IMR-90 (cell line): ENCODE measurements at regions not wholly inside any gene's neighbourhood (a gene's known extent, or its start where the extent isn't known, plus 50 kb on each side); places are given as distances from the start of the nearest gene placed in this dataset.

Source experiments
- ATAC-seq: fragments of 200-7000 bp; cut with Tn5 transposase; 2 replicates; pipeline ENCODE4 v1.9.1; 2020; ENCODE audit warnings: low read depth, mild to moderate bottlenecking, moderate library complexity
- BruUV-seq: library from RNA; stranded (reverse); fragments of 400-500 nt; replicated peaks from 2 replicates; lab custom pipeline; 2021; lab: Mats Ljungman, UMichigan
- CTCF ChIA-PET: fragments of 300-600 bp; formaldehyde crosslinking; extraction: SDS; loops from one replicate; lab custom pipeline; 2021; ENCODE audit warnings: antibody characterized with exemption; lab: Yijun Ruan, JAX
- POLR2A ChIA-PET: fragments of 300-600 bp; sonication (Branson Sonifier 250); formaldehyde crosslinking; loops from one replicate; lab custom pipeline; 2022; ENCODE audit warnings: antibody characterized with exemption; ENCODE audit not compliant: unreplicated experiment; lab: Charles Lee
- DNase-seq: peaks from one replicate; pipeline ENCODE4 v3.0.0; 2013
- H2AFZ ChIP-seq: replicated peaks from 2 replicates; pipeline ENCODE3; 2013; ENCODE audit warnings: low read length, mild to moderate bottlenecking; ENCODE audit not compliant: poor library complexity
- H2AK5ac ChIP-seq: 2 replicates; pipeline ENCODE4 v1.6.1; 2013; ENCODE audit warnings: low read depth, low read length, inconsistent platforms
- H2AK9ac ChIP-seq: replicated peaks from 2 replicates; pipeline ENCODE3; 2013; ENCODE audit warnings: mild to moderate bottlenecking, low read depth, low read length, moderate library complexity; ENCODE audit not compliant: poor library complexity
- H2BK120ac ChIP-seq: 2 replicates; pipeline ENCODE4 v1.6.1; 2013; ENCODE audit warnings: low read depth, low read length, inconsistent platforms
- H2BK15ac ChIP-seq: 3 replicates; pipeline ENCODE4 v1.6.1; 2013; ENCODE audit warnings: low read depth, low read length, inconsistent platforms
- H2BK20ac ChIP-seq: 2 replicates; pipeline ENCODE4 v1.6.1; 2013; ENCODE audit warnings: low read depth, mild to moderate bottlenecking, inconsistent platforms, low read length, moderate library complexity
- H2BK5ac ChIP-seq: 2 replicates; pipeline ENCODE4 v1.6.1; 2013; ENCODE audit warnings: mild to moderate bottlenecking, low read depth, low read length, inconsistent platforms; ENCODE audit not compliant: poor library complexity, severe bottlenecking
- H3K14ac ChIP-seq: replicated peaks from 2 replicates; pipeline ENCODE4 v1.6.1; 2013; ENCODE audit warnings: low read depth, low read length, inconsistent platforms
- H3K18ac ChIP-seq: 2 replicates; pipeline ENCODE4 v1.6.1; 2013; ENCODE audit warnings: low read depth, low read length, control low read depth
- H3K23ac ChIP-seq: 2 replicates; pipeline ENCODE4 v1.6.1; 2013; ENCODE audit warnings: low read depth, low read length, inconsistent platforms
- H3K27ac ChIP-seq: 2 replicates; pipeline ENCODE4 v1.5.1; 2013; ENCODE audit warnings: mild to moderate bottlenecking, control low read depth, low read length; ENCODE audit not compliant: insufficient read depth
- H3K27me3 ChIP-seq: 2 replicates; pipeline ENCODE4 v1.6.1; 2013; ENCODE audit warnings: low read length; ENCODE audit not compliant: control insufficient read depth, insufficient read depth
- H3K36me3 ChIP-seq: 2 replicates; pipeline ENCODE4 v1.6.1; 2013; ENCODE audit warnings: low read length, mixed read lengths; ENCODE audit not compliant: control insufficient read depth, insufficient read depth
- H3K4ac ChIP-seq: 2 replicates; pipeline ENCODE4 v1.6.1; 2013; ENCODE audit warnings: low read depth, low read length, inconsistent platforms
- H3K4me1 ChIP-seq: 2 replicates; pipeline ENCODE4 v1.6.1; 2013; ENCODE audit warnings: low read length, mixed read lengths; ENCODE audit not compliant: control insufficient read depth, insufficient read depth
- H3K4me2 ChIP-seq: 2 replicates; pipeline ENCODE4 v1.6.1; 2013; ENCODE audit warnings: low read depth, mild to moderate bottlenecking, control low read depth, low read length, moderate library complexity
- H3K4me3 ChIP-seq: 2 replicates; pipeline ENCODE4 v1.5.1; 2013; ENCODE audit warnings: low read depth, mild to moderate bottlenecking, control low read depth, low read length, moderate library complexity; ENCODE audit not compliant: insufficient read depth
- H3K56ac ChIP-seq: 2 replicates; pipeline ENCODE4 v1.6.1; 2013; ENCODE audit warnings: low read length, inconsistent platforms; ENCODE audit not compliant: insufficient read depth; ENCODE audit errors: extremely low read depth
- H3K79me1 ChIP-seq, 2 experiments: 2 replicates each; pipeline ENCODE4 v1.6.1; 2013; ENCODE audit warnings: low read length in 2 of 2, inconsistent platforms in 1 of 2, low read depth in 1 of 2
- H3K9ac ChIP-seq: 2 replicates; pipeline ENCODE4 v1.6.1; 2013; ENCODE audit warnings: low read depth, low read length, control low read depth
- H3K9me1 ChIP-seq: 2 replicates; pipeline ENCODE4 v1.6.1; 2013; ENCODE audit warnings: low read length, inconsistent platforms; ENCODE audit not compliant: insufficient read depth
- H3K9me3 ChIP-seq: 2 replicates; pipeline ENCODE4 v1.6.1; 2013; ENCODE audit warnings: low read length; ENCODE audit not compliant: control insufficient read depth, insufficient read depth
- H4K20me1 ChIP-seq: 2 replicates; pipeline ENCODE4 v1.6.1; 2013; ENCODE audit warnings: low read length, inconsistent platforms; ENCODE audit not compliant: insufficient read depth
- H4K5ac ChIP-seq: 2 replicates; pipeline ENCODE4 v1.6.1; 2013; ENCODE audit warnings: mild to moderate bottlenecking, low read depth, low read length, control low read depth
- H4K8ac ChIP-seq, 2 experiments: 2 replicates each; pipeline ENCODE4 v1.6.1; 2013; ENCODE audit warnings: low read depth in 2 of 2, low read length in 2 of 2, control low read depth in 1 of 2, inconsistent platforms in 1 of 2
- H4K91ac ChIP-seq: 2 replicates; pipeline ENCODE4 v1.6.1; 2013; ENCODE audit warnings: low read depth, low read length, inconsistent platforms; ENCODE audit not compliant: insufficient read depth
- BHLHE40 ChIP-seq: fragments of 150-350 bp; IDR thresholded peaks from 2 replicates; pipeline ENCODE4 v1.6.1; 2016; ENCODE audit warnings: mild to moderate bottlenecking, low read depth, low read length
- CEBPB ChIP-seq: IDR thresholded peaks from 2 replicates; pipeline ENCODE4 v1.6.1; 2012; ENCODE audit warnings: low read depth, low read length, improper control_type of control experiment
- CHD1 ChIP-seq: IDR thresholded peaks from 2 replicates; pipeline ENCODE4 v1.6.1; 2012; ENCODE audit warnings: low read depth, low read length, improper control_type of control experiment
- ELK1 ChIP-seq: fragments of 150-350 bp; IDR thresholded peaks from 2 replicates; pipeline ENCODE4 v1.6.1; 2016; ENCODE audit warnings: low read depth, mild to moderate bottlenecking, low read length, moderate library complexity, borderline replicate concordance
- FOS ChIP-seq: fragments of 150-350 bp; IDR thresholded peaks from 2 replicates; pipeline ENCODE4 v1.6.1; 2016; ENCODE audit warnings: low read depth, low read length
- MAZ ChIP-seq: IDR thresholded peaks from 2 replicates; pipeline ENCODE4 v1.6.1; 2012; ENCODE audit warnings: low read depth, mild to moderate bottlenecking, low read length, improper control_type of control experiment, moderate library complexity, borderline replicate concordance
- MXI1 ChIP-seq: IDR thresholded peaks from 2 replicates; pipeline ENCODE4 v1.6.1; 2012; ENCODE audit warnings: low read depth, mild to moderate bottlenecking, low read length, moderate library complexity, borderline replicate concordance
- NFE2L2 ChIP-seq: fragments of 150-350 bp; IDR thresholded peaks from 2 replicates; pipeline ENCODE4 v1.6.1; 2016; ENCODE audit warnings: low read depth, mild to moderate bottlenecking, low read length
- POLR2A ChIP-seq: IDR thresholded peaks from 2 replicates; pipeline ENCODE4 v1.6.1; 2012; ENCODE audit warnings: mild to moderate bottlenecking, low read depth, low read length
- RAD21 ChIP-seq: IDR thresholded peaks from 2 replicates; pipeline ENCODE4 v1.6.1; 2012; ENCODE audit warnings: low read length, improper control_type of control experiment
- RCOR1 ChIP-seq: IDR thresholded peaks from 2 replicates; pipeline ENCODE4 v1.6.1; 2012; ENCODE audit warnings: mild to moderate bottlenecking, low read length, improper control_type of control experiment; ENCODE audit not compliant: insufficient replicate concordance
- RFX5 ChIP-seq: IDR thresholded peaks from 2 replicates; pipeline ENCODE4 v1.8.0; 2012; ENCODE audit warnings: low read depth, mild to moderate bottlenecking, low read length, moderate library complexity
- SMC3 ChIP-seq: fragments of 150-350 bp; IDR thresholded peaks from 2 replicates; pipeline ENCODE4 v1.6.1; 2016; ENCODE audit warnings: low read depth, mild to moderate bottlenecking, antibody characterized with exemption, low read length, moderate library complexity
- USF2 ChIP-seq: fragments of 150-350 bp; IDR thresholded peaks from 2 replicates; pipeline ENCODE4 v1.6.1; 2017; ENCODE audit warnings: mild to moderate bottlenecking, antibody characterized with exemption, low read length, low read depth
- WGBS, 2 experiments: methylation state at CpG; one replicate each; pipeline versions ENCODE4 v1.1.5 to v1.1.7; 2013; ENCODE audit warnings: missing lambda C conversion rate in 2 of 2; ENCODE audit not compliant: insufficient read length in 1 of 2; ENCODE audit errors: extremely low coverage in 2 of 2; 5-methylcytosine and 5-hydroxymethylcytosine counted together
- dilution Hi-C: fragments of 300-500 bp; cut with HindIII; formaldehyde crosslinking; loops from one replicate; pipeline ENCODE4 v1.14.3; 2018; ENCODE audit warnings: low sequenced_read_pairs; ENCODE audit not compliant: unreplicated experiment
- in situ Hi-C: fragments of 300-500 bp; cut with MboI; formaldehyde crosslinking; loops from 3 replicates; pipeline ENCODE4 v1.14.3; 2019; ENCODE audit warnings: low sequenced_read_pairs, inconsistent platforms, mixed read lengths
- intact Hi-C: fragments of 100-400 bp; cut with micrococcal nuclease; formaldehyde crosslinking; loops from 2 replicates; pipeline ENCODE4 v1.10.0; 2022

- H3K4ac ChIP-seq = no peak overlapping the region
- no peak overlapping the region for H3K9ac ChIP-seq
- no peak overlapping the region for H3K18ac ChIP-seq
- no peaks in the 10 kb centered on the region for H3K27me3 ChIP-seq
- no peak overlapping the region for H2AFZ ChIP-seq
- no peaks in the 10 kb centered on the region for H3K36me3 ChIP-seq
- no peak overlapping the region for H2AK9ac ChIP-seq
- H3K4me3 ChIP-seq = no peak overlapping the region
- no peak overlapping the region for H4K91ac ChIP-seq
- ATAC-seq (no peak), DNase-seq (no peak)
- H2BK20ac ChIP-seq = no peak overlapping the region
- in situ Hi-C loops = no loop called here
- no peak overlapping the region for H4K8ac ChIP-seq
- no peak overlapping the region for H3K23ac ChIP-seq
- peaks cover 4% of the 10 kb centered on the region for H3K9me3 ChIP-seq
- no peak overlapping the region for H4K5ac ChIP-seq
- no peak overlapping the region for H2BK120ac ChIP-seq
- BruUV-seq = no TSS peak
- H2BK5ac ChIP-seq = no peak overlapping the region
- no peaks in the 10 kb centered on the region for H3K4me1 ChIP-seq
- H3K27ac ChIP-seq = no peak overlapping the region
- H2BK15ac ChIP-seq = no peak overlapping the region
- no peaks in the 10 kb centered on the region for H3K9me1 ChIP-seq
- H3K14ac ChIP-seq = no peak overlapping the region
- no peak overlapping the region for H3K4me2 ChIP-seq
- no peaks in the 10 kb centered on the region for H4K20me1 ChIP-seq
- TF ChIP-seq MXI1 (no peak), SMC3 (no peak), USF2 (no peak), CHD1 (no peak), ELK1 (no peak), RAD21 (no peak), CEBPB (no peak), RFX5 (no peak), POLR2A (no peak), NFE2L2 (no peak), MAZ (no peak), BHLHE40 (no peak), RCOR1 (no peak), FOS (no peak)
- CTCF ChIA-PET = no interaction called here
- H3K56ac ChIP-seq = no peak overlapping the region
- dilution Hi-C loops = no loop called here
- intact Hi-C loops = no loop called here
- POLR2A ChIA-PET = no interaction called here
- WGBS, 2 experiments = no CpG with 5 or more reads among the region's 2 CpGs
- H2AK5ac ChIP-seq = no peak overlapping the region
- H3K79me1 ChIP-seq = no peaks in the 10 kb centered on the region
These were observed 133.3 kb upstream of the SMARCA2 start for GRCh38 chr9:1881708-1882295.
